K562 (cell line): ENCODE measurements at regions not wholly inside any gene's neighbourhood (a gene's known extent, or its start where the extent isn't known, plus 50 kb on each side); places are given as distances from the start of the nearest gene placed in this dataset.
"Not testable (repeated sequence)": the region's sequence is repeated elsewhere in the genome, so short reads cannot be mapped to it uniquely, and the experiment has no call there.

ENCODE experiments used
- ATAC-seq: fragments of 200-7000 bp; cut with Tn5 transposase; 3 replicates; pipeline ENCODE4 v1.9.1; 2020; ENCODE audit warnings: moderate library complexity
- BruUV-seq: library from RNA; stranded (reverse); fragments of 400-500 nt; replicated peaks from 2 replicates; lab custom pipeline; 2021; lab: Mats Ljungman, UMichigan
- CTCF ChIA-PET: fragments of 300-600 bp; formaldehyde crosslinking; extraction: SDS; loops from one replicate; lab custom pipeline; 2021; ENCODE audit warnings: low intra/inter-chr PET ratio; lab: Yijun Ruan, JAX
- POLR2A ChIA-PET: fragments of 300-600, 350-650 bp; sonication (Branson Sonifier 250); formaldehyde crosslinking; extraction: SDS; loops from one replicate; lab custom pipeline; 2021; ENCODE audit warnings: antibody characterized with exemption, inconsistent platforms; lab: Yijun Ruan, JAX
- DNase-seq, 4 experiments: peaks; one replicate each; pipeline versions ENCODE4 v3.0.0 to v3.0.0-alpha.2; 2011 to 2018; ENCODE audit warnings: low spot score in 3 of 4, mixed read lengths in 3 of 4; ENCODE audit errors: extremely low read depth in 1 of 4
- FAIRE-seq: peaks from 2 replicates; lab custom pipeline; 2011; peaks lifted over from hg19 to GRCh38; lab: Jason Lieb, UNC
- H2AFZ ChIP-seq: 2 replicates; pipeline ENCODE4 v1.6.0; 2011; ENCODE audit warnings: low read depth, low read length, control low read depth, inconsistent platforms
- H3K27ac ChIP-seq: fragments of 200-600 bp; 3 replicates; pipeline ENCODE4 v1.8.0; 2011; ENCODE audit warnings: low read depth, mild to moderate bottlenecking, control low read depth, inconsistent platforms, low read length, moderate library complexity, mixed read lengths; ENCODE audit errors: extremely low read depth
- H3K27me3 ChIP-seq, 2 experiments: fragments of 300-600 bp in 1 of 2; 2 replicates in 1 of 2; 3 replicates in 1 of 2; pipeline versions ENCODE4 v1.6.0 to v1.8.0; 2011; ENCODE audit warnings: inconsistent platforms in 2 of 2, low read length in 2 of 2, mild to moderate bottlenecking in 1 of 2, mixed read lengths in 1 of 2, moderate library complexity in 1 of 2; ENCODE audit not compliant: control insufficient read depth in 2 of 2, insufficient read depth in 2 of 2
- H3K36me3 ChIP-seq: fragments of 300-600 bp; 3 replicates; pipeline ENCODE4 v1.8.0; 2011; ENCODE audit warnings: mild to moderate bottlenecking, low read length, inconsistent platforms; ENCODE audit not compliant: control insufficient read depth, insufficient read depth
- H3K4me1 ChIP-seq, 2 experiments: fragments of 200-600 bp in 1 of 2; replicated peaks in 1 of 2; 2 replicates in 1 of 2; 3 replicates in 1 of 2; pipeline versions ENCODE4 v1.5.1 to v1.8.0; 2011; ENCODE audit warnings: inconsistent platforms in 2 of 2, low read length in 2 of 2, mild to moderate bottlenecking in 1 of 2, mixed read lengths in 1 of 2, moderate library complexity in 1 of 2; ENCODE audit not compliant: control insufficient read depth in 2 of 2, insufficient read depth in 2 of 2
- H3K4me2 ChIP-seq: 2 replicates; pipeline ENCODE4 v1.6.1; 2011; ENCODE audit warnings: low read length, control low read depth, inconsistent platforms, mixed read lengths; ENCODE audit not compliant: insufficient read depth
- H3K4me3 ChIP-seq: fragments of 200-600 bp; sonication (generic), shearing (Covaris generic); 2 replicates; pipeline ENCODE4 v1.5.1; 2016; ENCODE audit warnings: control low read depth, inconsistent platforms
- H3K79me2 ChIP-seq: fragments of 200-600 bp; 3 replicates; pipeline ENCODE4 v1.8.0; 2011; ENCODE audit warnings: low read length, inconsistent platforms; ENCODE audit not compliant: control insufficient read depth, insufficient read depth
- H3K9ac ChIP-seq, 2 experiments: 2 replicates each; pipeline versions ENCODE4 v1.6.0 to v1.6.1; 2011; ENCODE audit warnings: low read depth in 2 of 2, low read length in 2 of 2, control low read depth in 1 of 2, inconsistent platforms in 1 of 2, mild to moderate bottlenecking in 1 of 2, mixed read lengths in 1 of 2; ENCODE audit not compliant: insufficient read depth in 1 of 2
- H3K9me1 ChIP-seq: one replicate; pipeline ENCODE4 v1.6.0; 2011; ENCODE audit warnings: inconsistent platforms, mild to moderate bottlenecking, low read length, moderate library complexity; ENCODE audit not compliant: control insufficient read depth, insufficient read depth
- H3K9me3 ChIP-seq: replicated peaks from 2 replicates; pipeline ENCODE4 v1.5.1; 2011; ENCODE audit warnings: low read depth, low read length, inconsistent platforms; ENCODE audit not compliant: control insufficient read depth, insufficient read depth
- H4K20me1 ChIP-seq: replicated peaks from 2 replicates; pipeline ENCODE4 v1.6.1; 2011; ENCODE audit warnings: low read length, inconsistent platforms, mixed read lengths; ENCODE audit not compliant: control insufficient read depth, insufficient read depth
- ARNT ChIP-seq, 2 experiments: fragments of 450-650 bp; IDR thresholded peaks; 2 replicates each; pipeline ENCODE4 v1.6.1; 2016; ENCODE audit warnings: mild to moderate bottlenecking in 1 of 2
- BCOR ChIP-seq: fragments of 450-650 bp; IDR thresholded peaks from 2 replicates; pipeline ENCODE4 v1.6.1; 2016
- C11orf30 ChIP-seq: fragments of 450-650 bp; IDR thresholded peaks from 2 replicates; pipeline ENCODE4 v1.6.1; 2016; ENCODE audit warnings: low read depth, mild to moderate bottlenecking
- ETS2 ChIP-seq: IDR thresholded peaks from 2 replicates; pipeline ENCODE4 v1.6.1; 2016; ENCODE audit warnings: borderline replicate concordance, missing genetic modification characterization, mild to moderate bottlenecking, moderate library complexity, missing compliant biosample characterization; ENCODE audit not compliant: poor library complexity, severe bottlenecking
- HNRNPH1 ChIP-seq: fragments of 200-400 bp; formaldehyde crosslinking; optimal IDR thresholded peaks from 2 replicates; pipeline ENCODE3; 2017; ENCODE audit warnings: low read depth, mild to moderate bottlenecking, low read length, moderate library complexity
- KLF10 ChIP-seq: fragments of 250-450 bp; sonication (Bioruptor Pico); IDR thresholded peaks from 2 replicates; pipeline ENCODE4 v1.6.1; 2021; ENCODE audit warnings: matching md5 sums
- MAFG ChIP-seq: fragments of 450-650 bp; conservative IDR thresholded peaks from 2 replicates; pipeline ENCODE4 v1.6.1; 2016; ENCODE audit warnings: missing genetic modification characterization, missing compliant biosample characterization
- MCM3 ChIP-seq: fragments of 450-650 bp; IDR thresholded peaks from 2 replicates; pipeline ENCODE4 v1.6.1; 2016
- NCOA1 ChIP-seq: fragments of 450-650 bp; IDR thresholded peaks from 2 replicates; pipeline ENCODE4 v1.6.1; 2016; ENCODE audit warnings: low read depth
- NONO ChIP-seq, 2 experiments: fragments of 200-400 bp in 1 of 2; fragments of 450-650 bp in 1 of 2; formaldehyde crosslinking in 1 of 2; IDR thresholded peaks; 2 replicates each; pipeline ENCODE4 v1.6.1; 2017; ENCODE audit warnings: low read depth in 2 of 2, mild to moderate bottlenecking in 2 of 2, moderate library complexity in 2 of 2, low read length in 1 of 2
- POLR3A ChIP-seq: IDR thresholded peaks from 2 replicates; pipeline ENCODE4 v1.6.1; 2011; ENCODE audit warnings: borderline replicate concordance, mild to moderate bottlenecking, moderate library complexity; ENCODE audit not compliant: insufficient read length, insufficient read depth; ENCODE audit errors: extremely low read depth
- PYGO2 ChIP-seq: fragments of 450-650 bp; IDR thresholded peaks from 2 replicates; pipeline ENCODE4 v1.6.1; 2016; ENCODE audit warnings: mild to moderate bottlenecking, missing genetic modification characterization, moderate library complexity, missing compliant biosample characterization
- TAF7 ChIP-seq: fragments of 450-650 bp; IDR thresholded peaks from 2 replicates; pipeline ENCODE4 v1.6.1; 2016; ENCODE audit warnings: missing genetic modification characterization, missing compliant biosample characterization
- ZNF146 ChIP-seq: IDR thresholded peaks from one replicate; pipeline ENCODE4 v1.6.1; 2018; ENCODE audit warnings: missing compliant biosample characterization; ENCODE audit not compliant: unreplicated experiment
- ZNF174 ChIP-seq: fragments of 250-450 bp; sonication (Bioruptor Pico); IDR thresholded peaks from 2 replicates; pipeline ENCODE4 v1.4.0; 2020; ENCODE audit warnings: mild to moderate bottlenecking
- ZNF3 ChIP-seq: fragments of 250-450 bp; sonication (Bioruptor Pico); IDR thresholded peaks from 2 replicates; pipeline ENCODE4 v1.5.0; 2021; ENCODE audit warnings: mild to moderate bottlenecking, moderate library complexity
- ZNF639 ChIP-seq, 2 experiments: fragments of 200-800 bp in 1 of 2; sonication (Bioruptor generic) in 1 of 2; sonication (generic) in 1 of 2; formaldehyde crosslinking in 1 of 2; IDR thresholded peaks in 1 of 2; conservative IDR thresholded peaks in 1 of 2; 2 replicates each; pipeline versions ENCODE4 v1.5.0 to v1.6.1; 2016 to 2020; ENCODE audit warnings: missing compliant biosample characterization in 1 of 2, missing genetic modification characterization in 1 of 2, missing genetic modification reagents in 1 of 2
- WGBS: fragments of 100-300 bp; shearing (Covaris generic); methylation state at CpG from one replicate; pipeline ENCODE4 v1.1.6; 2016; ENCODE audit warnings: low coverage, mixed read lengths; ENCODE audit not compliant: insufficient coverage; ENCODE audit errors: missing lambda C conversion rate; 5-methylcytosine and 5-hydroxymethylcytosine counted together
- in situ Hi-C: fragments of 300-500 bp; cut with MboI; formaldehyde crosslinking; loops from 4 replicates; pipeline ENCODE4 v1.15.0; 2018; ENCODE audit warnings: inconsistent platforms, mixed read lengths
- intact Hi-C: fragments of 100-400 bp; cut with micrococcal nuclease; formaldehyde crosslinking; loops from 2 replicates; pipeline ENCODE4 v1.14.2; 2022

GRCh38 chr9:91512235-91512634, 88.6 kb upstream of the NFIL3 start:
- in situ Hi-C loops, H3K9me3 ChIP-seq, H2AFZ ChIP-seq: not testable (repeated sequence)
- TF ChIP-seq ZNF146 (peak; percentile 90), BCOR (peak; percentile 51; the same call in 1 of the 2 replicates)
- TF ChIP-seq, all 486 proteins: peak for 2; not testable (repeated sequence) for 484
- FAIRE-seq, H3K4me1 ChIP-seq, H3K27ac ChIP-seq, ATAC-seq, H3K79me2 ChIP-seq, CTCF ChIA-PET, H3K27me3 ChIP-seq, BruUV-seq, intact Hi-C loops, H3K36me3 ChIP-seq, H3K4me2 ChIP-seq, H3K9ac ChIP-seq, DNase-seq, H3K9me1 ChIP-seq, H4K20me1 ChIP-seq, H3K4me3 ChIP-seq: not testable (repeated sequence)
- POLR2A ChIA-PET: interaction anchor here (2.1 kb wide), 1 partner anchor 11 kb away, joined by 6 read pairs; no protein-coding TSS in a partner anchor
- 4% methylated on average over 4 of the region's 4 CpGs for WGBS

GRCh38 chr9:91503673-91504081, 80.0 kb upstream of the NFIL3 start:
- DNase-seq (peak in 2 of 4 experiments; percentile 13 to 45), FAIRE-seq (peak; percentile 89), ATAC-seq (peak; percentile 68)
- H4K20me1 ChIP-seq: no peaks in the 10 kb centered on the region
- H3K36me3 ChIP-seq: no peaks in the 10 kb centered on the region
- no peak overlapping the region for H3K4me3 ChIP-seq
- ChIA-PET CTCF (no interaction called here), POLR2A (interaction anchor here (0.7 to 1.2 kb wide), 2 partner anchors 12 to 159 kb away, joined by 3 read pairs; no protein-coding TSS in a partner anchor)
- no peaks in the 10 kb centered on the region for H3K9me3 ChIP-seq
- BruUV-seq: no TSS peak
- H3K9me1 ChIP-seq: no peaks in the 10 kb centered on the region
- H2AFZ ChIP-seq: peak overlapping the region; percentile 82
- no peak overlapping the region for H3K27ac ChIP-seq
- intact Hi-C loops (no loop called here), in situ Hi-C loops (no loop called here)
- H3K27me3 ChIP-seq: no peaks in the 10 kb centered on the region
- H3K4me2 ChIP-seq: peak overlapping the region; percentile 5; the same call in 1 of the 2 replicates
- H3K9ac ChIP-seq: no peak overlapping the region
- 24% methylated on average over 4 of the region's 4 CpGs for WGBS
- peaks cover 4 to 11% of the 10 kb centered on the region in 2 experiments; a peak in 3 of 5 replicates for H3K4me1 ChIP-seq
- no peaks in the 10 kb centered on the region for H3K79me2 ChIP-seq
- TF ChIP-seq TAF7 (tag) (no peak; the same call in 1 of the 2 replicates), KLF10 (CRISPR knock-in tag) (no peak), ETS2 (tag) (no peak), NONO (IDR thresholded peaks at IDR 0.05; ENCODE audit: low read depth in 2 of 2, low read length in 1 of 2) (no peak), ZNF639 (CRISPR knock-in tag; conservative IDR thresholded peaks at IDR 0.05 in 1 of 2, IDR thresholded peaks at IDR 0.05 in 1 of 2) (peak in 1 of 2 experiments; percentile 47; a peak in 1 of 4 replicates), MAFG (peak; percentile 95), NCOA1 (no peak), PYGO2 (no peak), MCM3 (no peak), C11orf30 (peak; percentile 89), ZNF174 (CRISPR knock-in tag) (no peak), ZNF3 (CRISPR knock-in tag) (no peak), ARNT (IDR thresholded peaks at IDR 0.05) (no peak), POLR3A (no peak), HNRNPH1 (no peak)
